OCI-LY7 (cell line): ENCODE measurements at regions not wholly inside any gene's neighbourhood (a gene's known extent, or its start where the extent isn't known, plus 50 kb on each side); places are given as distances from the start of the nearest gene placed in this dataset.
A peak's percentile ranks its signal among the peaks of the same experiment; 100 is the strongest.

Experiments used
- BruUV-seq: library from RNA; stranded (reverse); fragments of 400-500 nt; replicated peaks from 2 replicates; lab custom pipeline; 2021; lab: Mats Ljungman, UMichigan
- CTCF ChIA-PET: fragments of 300-600 bp; sonication (Branson Sonifier 250); formaldehyde crosslinking; loops from one replicate; lab custom pipeline; 2022; ENCODE audit warnings: antibody characterized with exemption; ENCODE audit not compliant: unreplicated experiment; lab: Charles Lee
- POLR2A ChIA-PET: fragments of 300-600 bp; sonication (Branson Sonifier 250); formaldehyde crosslinking; loops from one replicate; lab custom pipeline; 2022; ENCODE audit warnings: antibody characterized with exemption; lab: Charles Lee
- DNase-seq: peaks from one replicate; pipeline ENCODE4 v3.0.0-alpha.2; 2015; ENCODE audit warnings: low spot score
- H2AFZ ChIP-seq: fragments of 200-600 bp; sonication (generic), shearing (Covaris generic); 2 replicates; pipeline ENCODE4 v1.6.1; 2014; ENCODE audit warnings: mild to moderate bottlenecking, antibody characterized with exemption, low read length, moderate library complexity
- H3K27ac ChIP-seq: fragments of 200-600 bp; sonication (generic); 2 replicates; pipeline ENCODE4 v1.5.1; 2014; ENCODE audit warnings: mixed run types, low read depth, mild to moderate bottlenecking, moderate library complexity, low read length, inconsistent platforms; ENCODE audit not compliant: poor library complexity, severe bottlenecking
- H3K36me3 ChIP-seq: fragments of 200-600 bp; sonication (generic); 2 replicates; pipeline ENCODE4 v1.6.1; 2014; ENCODE audit warnings: mild to moderate bottlenecking, antibody characterized with exemption, low read length, moderate library complexity, mixed read lengths; ENCODE audit not compliant: insufficient read depth
- H3K4me1 ChIP-seq: fragments of 200-600 bp; sonication (generic); 2 replicates; pipeline ENCODE4 v1.5.1; 2014; ENCODE audit warnings: mild to moderate bottlenecking, low read length; ENCODE audit not compliant: insufficient read depth, poor library complexity, severe bottlenecking
- H3K4me2 ChIP-seq: fragments of 200-600 bp; sonication (generic); 2 replicates; pipeline ENCODE4 v1.6.1; 2014; ENCODE audit warnings: mild to moderate bottlenecking, low read length
- H3K4me3 ChIP-seq: fragments of 200-600 bp; sonication (generic); 2 replicates; pipeline ENCODE4 v1.5.1; 2014; ENCODE audit warnings: mild to moderate bottlenecking, low read depth, low read length; ENCODE audit not compliant: poor library complexity, severe bottlenecking
- H3K79me2 ChIP-seq: fragments of 200-600 bp; sonication (generic); 2 replicates; pipeline ENCODE4 v1.6.1; 2016; ENCODE audit warnings: low read depth, mild to moderate bottlenecking, low read length, moderate library complexity, mixed read lengths; ENCODE audit not compliant: insufficient read depth
- H3K9me2 ChIP-seq: fragments of 200-600 bp; sonication (generic); 2 replicates; pipeline ENCODE4 v1.6.1; 2016; ENCODE audit warnings: mild to moderate bottlenecking, low read length, mixed read lengths; ENCODE audit not compliant: insufficient read depth
- H3K9me3 ChIP-seq: fragments of 200-600 bp; sonication (generic); 2 replicates; pipeline ENCODE4 v1.6.1; 2014; ENCODE audit warnings: mild to moderate bottlenecking, mixed run types, low read length, mixed read lengths
- H4K20me1 ChIP-seq: fragments of 200-600 bp; sonication (generic); 2 replicates; pipeline ENCODE4 v1.6.1; 2014; ENCODE audit warnings: mild to moderate bottlenecking, antibody characterized with exemption, low read length, moderate library complexity, mixed read lengths; ENCODE audit not compliant: insufficient read depth
- EZH2phosphoT487 ChIP-seq: fragments of 200-600 bp; sonication (generic); IDR thresholded peaks from 2 replicates; pipeline ENCODE4 v1.6.1; 2018; ENCODE audit warnings: low read depth, borderline replicate concordance, mild to moderate bottlenecking, mixed run types, antibody characterized with exemption, low read length, moderate library complexity, mixed read lengths
- intact Hi-C: fragments of 100-400 bp; cut with micrococcal nuclease; formaldehyde crosslinking; loops from one replicate; pipeline ENCODE4 v1.10.0; 2022; ENCODE audit not compliant: unreplicated experiment
- TF ChIP-seq, protein P1 (sequence below): fragments of 200-600 bp; sonication (generic); conservative IDR thresholded peaks from 2 replicates; pipeline ENCODE4 v1.5.1; 2014; ENCODE audit warnings: mild to moderate bottlenecking, antibody characterized with exemption, low read length, moderate library complexity, mixed read lengths

DNA sequence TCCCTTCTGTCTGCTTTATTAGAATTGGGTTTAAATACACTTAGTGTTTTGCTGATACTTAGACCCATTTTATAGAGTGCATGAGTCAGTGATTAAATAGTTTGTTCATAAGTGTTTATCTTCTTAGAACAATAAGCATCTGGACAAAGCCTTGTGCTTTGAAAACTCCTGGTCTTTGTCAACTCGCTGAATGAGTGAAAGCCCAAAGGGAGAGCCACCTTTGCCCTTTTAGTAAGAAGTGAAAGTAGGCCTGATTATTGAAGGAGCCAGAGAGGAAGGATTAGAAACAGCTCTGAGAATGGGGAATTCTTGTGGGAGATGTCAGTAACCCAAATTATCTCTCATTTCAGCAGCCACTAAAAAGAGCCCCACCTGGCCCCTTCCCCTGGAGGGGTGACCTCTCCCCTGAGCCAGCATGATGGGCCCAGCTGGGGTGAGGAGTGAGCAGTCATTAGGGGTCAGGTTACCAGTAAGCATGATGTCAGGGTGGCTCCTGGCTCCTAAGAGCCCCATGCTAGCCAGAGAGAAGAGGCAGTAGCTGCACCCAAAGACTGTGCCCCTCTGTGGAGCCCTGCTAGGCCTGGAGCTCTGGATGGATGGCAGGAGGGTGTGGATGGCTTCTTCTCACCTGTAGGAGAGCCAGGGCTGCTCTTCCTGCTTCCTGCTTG lies 125.1 kb upstream of the E2F8 start:
- no TSS peak for BruUV-seq
- no peaks in the 10 kb centered on the region for H3K36me3 ChIP-seq
- DNase-seq, result no peak
- ChIA-PET CTCF (interaction anchor here (0.6 kb wide), 1 partner anchor 204 kb away, joined by 3 read pairs; no protein-coding TSS in a partner anchor), POLR2A (no interaction called here)
- TF ChIP-seq, protein P1, sequence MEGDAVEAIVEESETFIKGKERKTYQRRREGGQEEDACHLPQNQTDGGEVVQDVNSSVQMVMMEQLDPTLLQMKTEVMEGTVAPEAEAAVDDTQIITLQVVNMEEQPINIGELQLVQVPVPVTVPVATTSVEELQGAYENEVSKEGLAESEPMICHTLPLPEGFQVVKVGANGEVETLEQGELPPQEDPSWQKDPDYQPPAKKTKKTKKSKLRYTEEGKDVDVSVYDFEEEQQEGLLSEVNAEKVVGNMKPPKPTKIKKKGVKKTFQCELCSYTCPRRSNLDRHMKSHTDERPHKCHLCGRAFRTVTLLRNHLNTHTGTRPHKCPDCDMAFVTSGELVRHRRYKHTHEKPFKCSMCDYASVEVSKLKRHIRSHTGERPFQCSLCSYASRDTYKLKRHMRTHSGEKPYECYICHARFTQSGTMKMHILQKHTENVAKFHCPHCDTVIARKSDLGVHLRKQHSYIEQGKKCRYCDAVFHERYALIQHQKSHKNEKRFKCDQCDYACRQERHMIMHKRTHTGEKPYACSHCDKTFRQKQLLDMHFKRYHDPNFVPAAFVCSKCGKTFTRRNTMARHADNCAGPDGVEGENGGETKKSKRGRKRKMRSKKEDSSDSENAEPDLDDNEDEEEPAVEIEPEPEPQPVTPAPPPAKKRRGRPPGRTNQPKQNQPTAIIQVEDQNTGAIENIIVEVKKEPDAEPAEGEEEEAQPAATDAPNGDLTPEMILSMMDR, result no peak
- TF ChIP-seq EZH2phosphoT487, result no peak
- H3K9me2 ChIP-seq, result no peaks in the 10 kb centered on the region
- no peaks in the 10 kb centered on the region for H4K20me1 ChIP-seq
- no peaks in the 10 kb centered on the region for H3K9me3 ChIP-seq
- no peak overlapping the region for H3K4me2 ChIP-seq
- no peaks in the 10 kb centered on the region for H3K79me2 ChIP-seq
- no peak overlapping the region for H3K4me3 ChIP-seq
- H3K27ac ChIP-seq, result no peak overlapping the region
- intact Hi-C loops, result no loop called here
- peaks cover 6% of the 10 kb centered on the region for H3K4me1 ChIP-seq
- no peak overlapping the region for H2AFZ ChIP-seq

DNA sequence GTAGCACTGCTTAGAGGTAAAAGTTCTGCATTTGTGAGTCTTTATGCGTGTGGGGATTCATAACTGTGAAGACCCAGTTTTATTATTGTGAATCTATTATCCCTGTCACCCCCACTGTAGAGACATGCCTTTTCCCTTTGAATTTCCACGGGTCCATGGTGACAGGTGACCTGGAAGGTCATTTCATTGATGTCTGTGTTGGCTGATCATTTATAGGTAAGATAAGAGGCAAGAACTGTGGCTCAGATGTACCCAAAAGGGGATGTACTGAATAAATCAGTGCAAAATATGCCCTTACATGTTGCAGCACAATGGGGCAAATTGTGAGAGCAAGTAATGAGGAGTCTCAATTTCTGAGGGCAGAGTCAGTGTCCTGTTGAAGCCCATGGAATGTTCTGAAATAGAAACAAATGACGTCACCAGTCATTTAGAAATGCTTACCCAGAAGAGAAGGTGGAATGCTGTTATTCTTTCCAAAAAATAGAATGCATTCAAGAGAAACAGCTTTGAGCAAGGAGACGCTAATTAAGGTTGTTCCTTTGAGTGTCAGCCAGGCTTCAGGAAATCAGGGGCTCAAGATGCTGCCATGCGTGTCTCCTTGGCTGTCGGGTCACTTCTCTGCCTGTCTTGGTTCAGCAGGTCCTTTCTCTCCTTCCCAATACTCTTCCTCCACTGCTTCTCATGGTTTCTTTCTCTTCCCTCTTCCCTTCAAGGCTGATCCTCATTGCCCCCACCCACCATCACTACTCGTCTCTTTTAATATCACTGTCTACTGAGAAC lies 118.7 kb upstream of the E2F8 start:
- Histone ChIP-seq H3K4me2 (peak overlapping the region; percentile 44), H2AFZ (no peak overlapping the region), H3K4me1 (peaks cover 14% of the 10 kb centered on the region), H3K9me3 (no peaks in the 10 kb centered on the region), H4K20me1 (no peaks in the 10 kb centered on the region), H3K79me2 (no peaks in the 10 kb centered on the region), H3K9me2 (no peaks in the 10 kb centered on the region), H3K36me3 (no peaks in the 10 kb centered on the region), H3K4me3 (no peak overlapping the region), H3K27ac (no peak overlapping the region)
- CTCF ChIA-PET, result no interaction called here
- no peak for TF ChIP-seq EZH2phosphoT487
- TF ChIP-seq, protein P1, result no peak
- POLR2A ChIA-PET, result interaction anchor here (1.2 kb wide), 1 partner anchor 15 kb away, joined by 4 read pairs; no protein-coding TSS in a partner anchor
- DNase-seq, result peak; percentile 25
- BruUV-seq, result no TSS peak
- intact Hi-C loops, result no loop called here

DNA sequence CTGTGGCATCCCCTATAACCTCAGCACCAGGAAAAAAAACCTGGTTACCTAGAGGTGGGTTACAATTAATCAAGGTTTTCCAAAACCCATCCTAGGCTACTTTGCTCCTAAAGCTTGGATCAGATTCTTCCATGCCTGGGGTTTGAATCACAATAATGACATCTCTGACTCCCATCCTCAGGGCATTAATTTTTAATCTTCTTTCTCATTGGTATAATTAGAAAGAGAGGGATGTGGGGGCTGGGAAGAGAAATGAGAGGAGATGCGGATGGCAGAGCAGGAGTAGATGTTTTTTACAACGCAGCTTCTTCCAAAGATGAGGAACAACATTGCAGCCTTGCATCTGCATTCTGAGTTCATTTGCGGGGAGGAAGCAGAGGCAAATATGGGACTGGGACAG lies 117.2 kb upstream of the E2F8 start:
- BruUV-seq, result no TSS peak
- Histone ChIP-seq H3K9me3 (no peaks in the 10 kb centered on the region), H4K20me1 (no peaks in the 10 kb centered on the region), H3K4me3 (no peak overlapping the region), H3K27ac (no peak overlapping the region), H3K9me2 (no peaks in the 10 kb centered on the region), H3K36me3 (no peaks in the 10 kb centered on the region), H3K79me2 (no peaks in the 10 kb centered on the region), H2AFZ (no peak overlapping the region), H3K4me2 (no peak overlapping the region), H3K4me1 (peaks cover 14% of the 10 kb centered on the region)
- POLR2A ChIA-PET, result no interaction called here
- intact Hi-C loops, result no loop called here
- TF ChIP-seq, protein P1, result no peak
- no peak for TF ChIP-seq EZH2phosphoT487
- DNase-seq, result no peak
- CTCF ChIA-PET, result no interaction called here
